ENCODE measurements at regions not wholly inside any gene's neighbourhood (a gene's known extent, or its start where the extent isn't known, plus 50 kb on each side); places are given as distances from the start of the nearest gene placed in this dataset.

GRCh38 chr20:7178004-7178403 is 410.5 kb downstream of the BMP2 start (continued):
- TF ChIP-seq ZNF623 (tag by site-specific recombination; IDR thresholded peaks at IDR 0.05) (no peak), ZNF777 (tag by site-specific recombination; IDR thresholded peaks at IDR 0.05; ENCODE audit: borderline replicate concordance) (no peak), ZFP3 (tag by site-specific recombination; IDR thresholded peaks at IDR 0.05; ENCODE audit: low read depth) (no peak), MEIS1 (CRISPR knock-in tag; IDR thresholded peaks at IDR 0.05; ENCODE audit: borderline replicate concordance) (no peak), ZNF214 (tag by site-specific recombination; IDR thresholded peaks at IDR 0.05; ENCODE audit: borderline replicate concordance) (no peak)

- Histone ChIP-seq H3K36me3 (ENCODE audit: control insufficient read depth in 2 of 2, insufficient read depth in 1 of 2, low read length in 2 of 2) (no peaks in the 10 kb centered on the region), H3K9me3 (ENCODE audit: control insufficient read depth, insufficient read depth, low read depth, low read length) (no peaks in the 10 kb centered on the region; the same call in 1 of the 2 replicates), H3K4me1 (ENCODE audit: control insufficient read depth, insufficient read depth, low read length) (no peaks in the 10 kb centered on the region), H3K4me3 (ENCODE audit: low read depth, low read length) (no peak overlapping the region), H3K27ac (ENCODE audit: extremely low read depth, low read depth, low read length) (no peak overlapping the region)
- TF ChIP-seq ZNF555 (tag by site-specific recombination; conservative IDR thresholded peaks at IDR 0.05) (no peak), ZNF214 (tag by site-specific recombination; IDR thresholded peaks at IDR 0.05; ENCODE audit: borderline replicate concordance) (no peak), AEBP2 (tag by site-specific recombination; IDR thresholded peaks at IDR 0.05; ENCODE audit: borderline replicate concordance) (no peak), ZNF837 (tag by site-specific recombination; IDR thresholded peaks at IDR 0.05) (no peak), ZSCAN16 (tag by site-specific recombination; IDR thresholded peaks at IDR 0.05) (no peak), PRDM4 (tag by site-specific recombination; IDR thresholded peaks at IDR 0.05) (no peak), ZNF645 (tag by site-specific recombination; IDR thresholded peaks at IDR 0.05) (no peak), ZNF175 (tag by site-specific recombination; IDR thresholded peaks at IDR 0.05) (no peak), ZNF155 (tag by site-specific recombination; IDR thresholded peaks at IDR 0.05) (no peak), ZXDB (tag by site-specific recombination; IDR thresholded peaks at IDR 0.05) (no peak), ZNF404 (tag by site-specific recombination; IDR thresholded peaks at IDR 0.05) (no peak)
- CTCF ChIA-PET = no interaction called here
- POLR2A ChIA-PET = no interaction called here
These were observed 413.0 kb downstream of the BMP2 start for GRCh38 chr20:7180256-7181045.

- no peaks in the 10 kb centered on the region for H3K4me1 ChIP-seq (ENCODE audit: control insufficient read depth, insufficient read depth, low read length)
- no peaks in the 10 kb centered on the region for H3K36me3 ChIP-seq (ENCODE audit: control insufficient read depth in 2 of 2, insufficient read depth in 1 of 2, low read length in 2 of 2)
- H3K4me3 ChIP-seq (ENCODE audit: low read depth, low read length) = no peak overlapping the region
- no peak overlapping the region for H3K27ac ChIP-seq (ENCODE audit: extremely low read depth, low read depth, low read length)
- H3K9me3 ChIP-seq (ENCODE audit: control insufficient read depth, insufficient read depth, low read depth, low read length) = no peaks in the 10 kb centered on the region
- POLR2A ChIA-PET = no interaction called here
- CTCF ChIA-PET = no interaction called here
- no peak for TF ChIP-seq ZNF426 (tag by site-specific recombination; IDR thresholded peaks at IDR 0.05)
- no peak for TF ChIP-seq PRDM4 (tag by site-specific recombination; IDR thresholded peaks at IDR 0.05)
- TF ChIP-seq ZBTB49 (tag by site-specific recombination; IDR thresholded peaks at IDR 0.05; ENCODE audit: low read depth) = no peak
- no peak for TF ChIP-seq EGR2 (tag by site-specific recombination; IDR thresholded peaks at IDR 0.05; ENCODE audit: low read depth)
- TF ChIP-seq ZNF664 (tag by site-specific recombination; IDR thresholded peaks at IDR 0.05) = no peak
- no peak for TF ChIP-seq PATZ1 (tag by site-specific recombination; IDR thresholded peaks at IDR 0.05)
These were observed 421.7 kb downstream of the BMP2 start for GRCh38 chr20:7189231-7189630.
